NCI-H2171 (cell line): ENCODE measurements at regions not wholly inside any gene's neighbourhood (a gene's known extent, or its start where the extent isn't known, plus 50 kb on each side); places are given as distances from the start of the nearest gene placed in this dataset.
"Not testable (repeated sequence)": the region's sequence is repeated elsewhere in the genome, so short reads cannot be mapped to it uniquely, and the experiment has no call there.

Source experiments
- DNase-seq: peaks from one replicate; lab custom pipeline; 2025; lab: John Stamatoyannopoulos, UW

GRCh38 chr11:13135385-13136271, 126.5 kb downstream of the RASSF10 start:
- no peak for DNase-seq

DNA sequence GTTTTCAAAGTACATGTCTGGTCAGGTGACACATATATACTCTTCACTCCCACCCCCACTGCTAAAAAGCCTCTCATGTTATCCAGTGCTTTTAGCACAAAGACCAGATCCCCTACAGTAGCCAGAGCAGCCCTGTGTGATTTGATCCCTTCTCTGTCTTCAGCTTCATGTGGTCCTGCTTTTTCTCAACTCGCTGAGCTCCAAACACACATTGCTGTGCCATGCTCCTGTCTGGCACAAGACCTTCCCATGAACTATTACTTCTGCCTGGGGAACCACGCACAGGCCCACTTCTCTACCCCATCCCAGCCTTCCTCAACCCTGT, 127.1 kb downstream of the RASSF10 start:
- DNase-seq, result no peak

GRCh38 chr11:13137844-13138301, 128.8 kb downstream of the RASSF10 start:
- DNase-seq, result no peak

DNA sequence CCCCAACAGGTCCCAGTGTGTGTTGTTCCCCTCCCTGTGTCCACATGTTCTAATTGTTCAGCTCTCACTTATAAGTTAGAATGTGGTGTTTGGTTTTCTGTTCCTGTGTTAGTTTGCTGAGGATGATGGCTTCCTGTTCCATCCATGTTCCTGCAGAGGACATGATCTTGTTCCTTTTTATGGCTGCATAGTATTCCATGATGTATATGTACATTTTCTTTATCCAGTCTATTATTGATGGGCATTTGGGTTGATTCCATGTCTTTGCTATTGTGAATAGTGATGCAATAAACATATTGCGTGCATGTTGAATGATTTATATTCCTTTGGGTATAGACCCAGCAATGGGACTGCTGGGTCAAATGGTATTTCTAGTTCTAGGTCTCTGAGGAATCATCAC, 130.0 kb downstream of the RASSF10 start:
- not testable (repeated sequence) for DNase-seq

DNA sequence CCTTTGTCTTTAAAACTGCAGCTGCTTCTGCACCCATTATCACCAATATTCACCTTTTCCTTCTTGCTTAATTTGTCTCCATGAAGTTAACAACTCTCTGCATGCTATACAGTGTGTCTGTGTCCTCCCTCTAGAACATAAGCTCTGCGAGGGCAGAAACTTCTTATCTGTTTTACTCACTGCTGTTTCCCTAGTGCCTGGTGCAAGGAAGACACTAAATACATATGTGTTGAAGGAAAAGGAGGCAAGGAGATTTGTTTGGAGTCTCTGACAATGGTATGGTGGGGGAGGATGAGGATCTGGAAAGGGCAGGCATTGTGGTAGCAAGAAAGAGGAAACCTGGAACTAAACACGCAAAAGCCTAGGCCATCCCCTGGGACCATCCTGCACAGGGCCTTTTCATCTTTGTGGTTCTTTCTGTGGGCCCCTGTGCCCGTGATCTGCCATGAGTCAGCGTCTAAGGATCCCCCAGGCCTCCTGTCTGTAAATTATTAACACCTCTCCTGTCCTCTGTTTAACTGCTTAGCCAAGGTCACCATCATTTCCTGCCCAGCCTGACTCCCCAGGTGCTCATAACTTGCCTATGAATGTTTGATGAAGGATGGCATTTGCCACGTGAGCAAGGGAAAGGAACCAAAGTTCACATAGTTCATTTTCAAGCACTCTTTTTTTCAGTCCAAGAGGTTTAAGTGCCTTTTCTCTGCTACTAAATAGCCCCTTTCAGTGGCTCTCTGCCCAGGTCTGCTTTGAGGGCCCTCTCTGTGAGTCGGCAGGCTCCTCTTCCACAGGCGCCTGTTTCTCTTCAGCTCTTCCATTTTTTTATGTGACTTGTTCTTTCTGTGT, 131.1 kb downstream of the RASSF10 start:
- no peak for DNase-seq

DNA sequence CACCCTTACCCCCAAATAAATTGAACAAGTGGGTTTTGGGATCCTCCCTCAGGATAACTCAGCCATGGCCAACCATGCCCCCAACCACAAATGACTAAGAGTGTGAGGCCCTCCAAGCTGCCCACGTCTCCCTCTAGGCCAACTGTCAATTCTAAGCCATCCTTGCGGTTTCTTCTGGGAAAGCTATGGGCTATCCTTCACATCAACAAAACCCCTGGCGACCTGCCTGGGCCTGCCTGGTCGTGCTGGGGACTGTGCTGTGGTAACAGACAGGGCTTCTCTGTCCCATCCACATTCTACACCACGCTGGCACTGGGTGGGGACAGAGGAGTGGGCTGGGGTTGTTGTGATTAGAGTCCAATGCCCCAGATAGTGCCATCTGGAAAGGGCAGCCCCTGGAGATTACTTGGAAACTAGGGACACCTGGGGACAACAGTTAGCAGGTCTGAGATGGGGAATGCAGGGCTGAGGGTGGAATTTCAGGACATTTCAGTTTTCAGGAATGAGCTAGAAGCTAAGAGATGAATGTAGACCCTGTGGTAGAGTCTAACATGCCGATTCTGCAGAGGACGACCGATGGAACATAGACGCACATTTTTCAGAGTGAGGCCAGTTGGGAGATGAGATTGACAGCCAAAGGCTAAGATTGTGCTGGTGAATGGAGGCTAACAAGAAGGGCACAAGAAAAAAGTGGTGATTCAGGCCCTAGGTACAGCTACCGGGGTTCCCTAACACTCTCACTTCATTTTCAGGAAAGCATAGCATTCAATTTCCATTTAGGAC, 131.9 kb downstream of the RASSF10 start:
- DNase-seq, result no peak

- DNase-seq, result no peak
These were observed 132.9 kb downstream of the RASSF10 start for GRCh38 chr11:13141731-13142709.

GRCh38 chr11:13143486-13144297, 133.9 kb upstream of the BMAL1 start:
- DNase-seq, result no peak

DNA sequence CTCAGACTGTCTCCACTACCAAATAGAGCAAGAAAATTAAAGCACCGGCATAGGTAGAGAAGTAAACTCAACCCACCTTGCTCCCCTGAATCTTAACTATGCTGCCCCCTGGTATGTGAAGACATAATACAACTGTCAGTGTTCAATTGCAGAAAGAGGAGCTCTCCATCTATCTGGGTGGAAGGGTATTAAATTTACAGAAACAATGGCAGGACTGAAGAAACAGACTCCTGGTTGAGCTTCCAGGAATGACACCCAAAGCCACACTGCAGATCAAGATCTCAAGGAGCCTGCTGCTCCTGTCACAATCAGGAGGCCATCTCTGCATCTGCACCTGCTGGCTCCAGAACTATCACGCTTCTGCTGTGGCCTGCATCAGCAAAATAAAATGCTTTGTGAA, 132.1 kb upstream of the BMAL1 start:
- no peak for DNase-seq

- DNase-seq, result no peak
These were observed 127.6 kb upstream of the BMAL1 start for GRCh38 chr11:13149991-13150390.

DNA sequence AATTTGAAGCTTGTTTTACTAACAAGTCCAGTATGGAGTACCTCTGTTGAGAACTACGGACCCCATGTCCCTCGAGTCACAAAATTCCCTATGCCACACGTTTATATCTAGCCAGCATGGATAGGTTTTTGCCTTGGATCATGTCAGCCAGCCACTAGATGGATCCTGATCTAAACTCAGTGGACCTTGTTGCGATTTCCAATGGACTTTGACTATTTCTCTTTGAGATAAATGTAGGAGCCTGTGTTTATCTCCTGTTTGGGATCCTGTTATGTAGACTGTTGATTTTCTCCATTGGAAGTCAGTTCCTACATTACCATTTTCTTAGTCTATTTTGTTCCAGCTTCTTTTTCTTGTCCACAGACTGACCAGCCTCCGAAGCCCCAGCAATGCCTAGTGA, 127.1 kb upstream of the BMAL1 start:
- no peak for DNase-seq

DNA sequence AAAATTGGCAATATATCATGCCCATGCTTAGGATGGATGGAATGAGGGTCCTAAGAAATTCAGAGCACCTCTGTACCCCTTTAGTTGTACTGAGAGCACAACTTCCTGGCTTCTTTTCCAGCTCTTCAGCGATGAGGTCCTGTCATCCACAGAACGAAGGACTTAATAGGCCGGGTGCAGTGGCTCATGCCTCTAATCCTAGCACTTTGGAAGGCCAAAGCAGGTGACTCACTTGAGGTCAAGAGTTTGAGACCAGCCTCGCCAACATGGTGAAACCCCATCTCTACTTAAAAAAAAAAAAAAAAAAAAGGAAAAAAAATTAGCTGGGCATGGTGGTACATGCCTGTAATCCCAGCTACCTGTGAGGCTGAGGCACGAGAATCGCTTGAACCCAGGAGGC, 125.3 kb upstream of the BMAL1 start:
- DNase-seq, result no peak

GRCh38 chr11:13152736-13153541, 124.7 kb upstream of the BMAL1 start:
- DNase-seq, result no peak

DNA sequence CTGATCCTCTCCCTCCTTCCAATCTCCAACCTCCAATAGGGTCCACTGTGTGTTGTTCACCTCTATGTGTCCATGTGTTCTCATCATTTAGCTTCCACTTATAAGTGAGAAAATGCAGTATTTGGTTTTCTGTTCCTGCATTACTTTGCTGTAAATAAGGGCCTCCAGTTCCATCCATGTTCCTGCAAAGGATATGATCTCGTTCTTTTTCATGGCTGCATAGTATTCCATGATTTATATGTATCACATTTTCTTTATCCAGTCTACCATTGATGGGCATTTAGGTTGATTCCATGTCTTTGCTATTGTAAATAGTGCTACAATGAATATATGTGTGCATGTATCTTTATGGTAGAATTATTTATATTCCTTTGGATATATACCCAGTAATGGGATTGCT, 123.2 kb upstream of the BMAL1 start:
- DNase-seq, result not testable (repeated sequence)

DNA sequence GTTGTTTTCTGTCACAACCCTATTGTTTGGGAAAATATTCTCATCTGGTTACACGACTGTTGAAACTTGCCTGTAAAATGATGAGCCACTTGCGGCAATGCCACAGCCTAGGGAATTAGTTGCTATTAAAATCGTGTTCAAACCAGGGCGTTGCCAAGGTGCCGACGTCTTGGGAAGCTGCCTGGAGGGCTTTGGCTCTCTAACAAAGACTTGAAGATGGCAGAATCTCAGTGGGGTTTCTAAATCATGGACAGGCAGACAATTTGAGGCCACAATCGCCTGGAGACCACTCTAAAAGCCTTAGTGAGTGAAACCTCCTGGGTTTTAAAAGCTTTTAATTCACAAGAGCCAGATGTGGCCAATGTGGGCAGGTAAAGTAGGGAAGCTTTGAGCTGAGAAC, 117.2 kb upstream of the BMAL1 start:
- peak; percentile 13 for DNase-seq

DNA sequence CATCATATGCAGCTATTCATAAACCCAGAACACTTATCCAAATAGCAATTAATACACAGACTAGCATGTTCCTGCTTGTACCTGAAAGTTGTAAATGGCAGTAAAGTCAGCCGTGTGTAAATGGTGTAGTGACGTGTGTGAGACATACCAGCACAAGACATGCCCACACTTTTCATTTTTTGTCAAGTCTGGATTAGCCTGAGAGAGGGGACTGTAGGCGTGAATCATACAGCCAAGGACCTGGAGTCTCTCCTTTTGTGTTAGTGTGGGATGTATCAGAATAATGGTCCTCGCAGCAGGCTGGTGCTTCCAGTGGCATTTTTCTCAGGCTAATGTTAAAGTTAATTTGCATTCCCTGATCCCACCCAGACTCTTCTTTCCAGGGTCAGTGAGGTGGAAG, 116.8 kb upstream of the BMAL1 start:
- DNase-seq, result no peak

GRCh38 chr11:13163158-13163557, 114.4 kb upstream of the BMAL1 start:
- no peak for DNase-seq

- no peak for DNase-seq
These were observed 111.6 kb upstream of the BMAL1 start for GRCh38 chr11:13166036-13166435.

DNA sequence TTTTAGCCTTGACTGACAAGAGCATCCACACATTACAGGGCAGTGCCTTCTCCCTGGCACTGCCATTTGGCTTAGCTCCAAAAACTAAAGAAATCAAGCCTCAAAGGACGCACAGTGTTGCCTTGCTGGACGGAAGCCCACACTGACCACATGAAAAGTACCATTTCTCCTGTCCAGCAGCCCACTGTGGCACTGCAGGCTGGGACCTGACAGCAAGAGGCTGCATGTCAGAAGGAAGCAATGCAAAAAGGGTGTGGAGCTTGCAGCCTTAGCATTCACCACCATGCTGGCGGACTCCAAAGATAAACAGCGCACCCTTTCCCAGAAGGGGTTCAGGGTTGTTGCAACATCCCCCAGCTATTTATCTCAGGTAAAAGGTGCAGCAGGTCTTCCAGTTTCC, 109.3 kb upstream of the BMAL1 start:
- no peak for DNase-seq
